RWPE1 (cell line): ENCODE measurements at regions not wholly inside any gene's neighbourhood (a gene's known extent, or its start where the extent isn't known, plus 50 kb on each side); places are given as distances from the start of the nearest gene placed in this dataset.

ENCODE experiments used
- CTCF ChIA-PET: fragments of 350-600 bp; sonication (Branson Sonifier 250); formaldehyde crosslinking; extraction: SDS; loops from one replicate; lab custom pipeline; 2021; lab: Yijun Ruan, JAX
- POLR2A ChIA-PET: fragments of 400-600 bp; formaldehyde crosslinking; extraction: SDS; loops from one replicate; lab custom pipeline; 2020; ENCODE audit warnings: antibody characterized with exemption; ENCODE audit not compliant: low non-redundant PET; lab: Yijun Ruan, JAX
- DNase-seq: peaks from one replicate; pipeline ENCODE4 v3.0.0; 2012; ENCODE audit warnings: low spot score
- H3K27ac ChIP-seq: fragments of 450-650 bp; 2 replicates; pipeline ENCODE4 v1.5.1; 2017
- CTCF ChIP-seq: fragments of 450-650 bp; conservative IDR thresholded peaks from 2 replicates; pipeline ENCODE4 v1.5.1; 2017; ENCODE audit warnings: low read depth, mild to moderate bottlenecking

GRCh38 chr7:153386556-153386955, 627.0 kb downstream of the ACTR3B start:
- TF ChIP-seq CTCF: no peak
- no peak for DNase-seq
- POLR2A ChIA-PET: no interaction called here
- no peak overlapping the region for H3K27ac ChIP-seq
- CTCF ChIA-PET: no interaction called here

- POLR2A ChIA-PET: no interaction called here
- no peak for DNase-seq
- no peak overlapping the region for H3K27ac ChIP-seq
- CTCF ChIA-PET: no interaction called here
- TF ChIP-seq CTCF: no peak
These were observed 629.1 kb downstream of the ACTR3B start for GRCh38 chr7:153388611-153389010.

- POLR2A ChIA-PET: no interaction called here
These were observed 629.7 kb downstream of the ACTR3B start for GRCh38 chr7:153389261-153389660.

GRCh38 chr7:153390955-153391354, 631.4 kb downstream of the ACTR3B start:
- POLR2A ChIA-PET: no interaction called here
- no peak overlapping the region for H3K27ac ChIP-seq
- no peak for TF ChIP-seq CTCF
- DNase-seq: no peak
- CTCF ChIA-PET: no interaction called here

More at GRCh38 chr7:153389261-153389660, 629.7 kb downstream of the ACTR3B start:
- H3K27ac ChIP-seq: no peak overlapping the region
- CTCF ChIA-PET: no interaction called here
- no peak for TF ChIP-seq CTCF
- no peak for DNase-seq

GRCh38 chr7:153392726-153393125, 633.2 kb downstream of the ACTR3B start:
- no peak overlapping the region for H3K27ac ChIP-seq
- CTCF ChIA-PET: no interaction called here
- TF ChIP-seq CTCF: no peak
- POLR2A ChIA-PET: no interaction called here
- DNase-seq: no peak

- no peak for DNase-seq
- POLR2A ChIA-PET: no interaction called here
- CTCF ChIA-PET: no interaction called here
- no peak overlapping the region for H3K27ac ChIP-seq
- no peak for TF ChIP-seq CTCF
These were observed 634.1 kb downstream of the ACTR3B start for GRCh38 chr7:153393666-153394065.

- CTCF ChIA-PET: no interaction called here
These were observed 636.9 kb downstream of the ACTR3B start for GRCh38 chr7:153396475-153396874.

More at GRCh38 chr7:153396475-153396874, 636.9 kb downstream of the ACTR3B start:
- no peak for DNase-seq
- no peak overlapping the region for H3K27ac ChIP-seq
- POLR2A ChIA-PET: no interaction called here
- no peak for TF ChIP-seq CTCF
